ENCODE measurements at regions not wholly inside any gene's neighbourhood (a gene's known extent, or its start where the extent isn't known, plus 50 kb on each side); places are given as distances from the start of the nearest gene placed in this dataset.

GRCh38 chr6:168136622-168137021, 57.6 kb upstream of the FRMD1 start:
- no peak for TF ChIP-seq PATZ1 (CRISPR knock-in tag; IDR thresholded peaks at IDR 0.05; ENCODE audit: borderline replicate concordance)
- TF ChIP-seq OSR1 (CRISPR knock-in tag; IDR thresholded peaks at IDR 0.05), result no peak
- TF ChIP-seq GLIS3 (CRISPR knock-in tag; IDR thresholded peaks at IDR 0.05), result no peak
- TF ChIP-seq RARB (CRISPR knock-in tag; IDR thresholded peaks at IDR 0.05), result no peak
- no peak for TF ChIP-seq ZFP3 (CRISPR knock-in tag; IDR thresholded peaks at IDR 0.05)
- TF ChIP-seq ZNF70 (CRISPR knock-in tag; IDR thresholded peaks at IDR 0.05), result no peak
- no peak for TF ChIP-seq ZC3H10 (CRISPR knock-in tag; IDR thresholded peaks at IDR 0.05)
- TF ChIP-seq, protein P1, sequence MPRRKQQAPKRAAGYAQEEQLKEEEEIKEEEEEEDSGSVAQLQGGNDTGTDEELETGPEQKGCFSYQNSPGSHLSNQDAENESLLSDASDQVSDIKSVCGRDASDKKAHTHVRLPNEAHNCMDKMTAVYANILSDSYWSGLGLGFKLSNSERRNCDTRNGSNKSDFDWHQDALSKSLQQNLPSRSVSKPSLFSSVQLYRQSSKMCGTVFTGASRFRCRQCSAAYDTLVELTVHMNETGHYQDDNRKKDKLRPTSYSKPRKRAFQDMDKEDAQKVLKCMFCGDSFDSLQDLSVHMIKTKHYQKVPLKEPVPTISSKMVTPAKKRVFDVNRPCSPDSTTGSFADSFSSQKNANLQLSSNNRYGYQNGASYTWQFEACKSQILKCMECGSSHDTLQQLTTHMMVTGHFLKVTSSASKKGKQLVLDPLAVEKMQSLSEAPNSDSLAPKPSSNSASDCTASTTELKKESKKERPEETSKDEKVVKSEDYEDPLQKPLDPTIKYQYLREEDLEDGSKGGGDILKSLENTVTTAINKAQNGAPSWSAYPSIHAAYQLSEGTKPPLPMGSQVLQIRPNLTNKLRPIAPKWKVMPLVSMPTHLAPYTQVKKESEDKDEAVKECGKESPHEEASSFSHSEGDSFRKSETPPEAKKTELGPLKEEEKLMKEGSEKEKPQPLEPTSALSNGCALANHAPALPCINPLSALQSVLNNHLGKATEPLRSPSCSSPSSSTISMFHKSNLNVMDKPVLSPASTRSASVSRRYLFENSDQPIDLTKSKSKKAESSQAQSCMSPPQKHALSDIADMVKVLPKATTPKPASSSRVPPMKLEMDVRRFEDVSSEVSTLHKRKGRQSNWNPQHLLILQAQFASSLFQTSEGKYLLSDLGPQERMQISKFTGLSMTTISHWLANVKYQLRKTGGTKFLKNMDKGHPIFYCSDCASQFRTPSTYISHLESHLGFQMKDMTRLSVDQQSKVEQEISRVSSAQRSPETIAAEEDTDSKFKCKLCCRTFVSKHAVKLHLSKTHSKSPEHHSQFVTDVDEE (CRISPR knock-in tag; IDR thresholded peaks at IDR 0.05), result no peak
- no peak for TF ChIP-seq TCF4 (CRISPR knock-in tag; IDR thresholded peaks at IDR 0.05; ENCODE audit: borderline replicate concordance)
- no peak for TF ChIP-seq ZNF8 (CRISPR knock-in tag; IDR thresholded peaks at IDR 0.05)
- TF ChIP-seq BACH2 (CRISPR knock-in tag; IDR thresholded peaks at IDR 0.05; ENCODE audit: borderline replicate concordance), result no peak
- no peak for TF ChIP-seq CSDC2 (CRISPR knock-in tag; IDR thresholded peaks at IDR 0.05)
- TF ChIP-seq POU6F1 (CRISPR knock-in tag; IDR thresholded peaks at IDR 0.05; ENCODE audit: borderline replicate concordance, low read depth), result no peak
- TF ChIP-seq PPARA (CRISPR knock-in tag; IDR thresholded peaks at IDR 0.05; ENCODE audit: borderline replicate concordance), result no peak
- no peak for TF ChIP-seq ISL1 (CRISPR knock-in tag; IDR thresholded peaks at IDR 0.05)
- TF ChIP-seq SNAI2 (CRISPR knock-in tag; IDR thresholded peaks at IDR 0.05), result no peak
- ATAC-seq, result no peak

GRCh38 chr6:168136001-168136400, 57.0 kb upstream of the FRMD1 start:
- no peak for TF ChIP-seq ARNTL (CRISPR knock-in tag; IDR thresholded peaks at IDR 0.05; ENCODE audit: borderline replicate concordance, low read depth)
- no peak for TF ChIP-seq TOX (CRISPR knock-in tag; IDR thresholded peaks at IDR 0.05; ENCODE audit: borderline replicate concordance)
- TF ChIP-seq ZNF8 (CRISPR knock-in tag; IDR thresholded peaks at IDR 0.05), result no peak
- TF ChIP-seq OSR1 (CRISPR knock-in tag; IDR thresholded peaks at IDR 0.05), result no peak
- TF ChIP-seq ZNF565 (CRISPR knock-in tag; conservative IDR thresholded peaks at IDR 0.05; ENCODE audit: low read depth), result no peak
- TF ChIP-seq TCF4 (CRISPR knock-in tag; IDR thresholded peaks at IDR 0.05; ENCODE audit: borderline replicate concordance), result no peak
- TF ChIP-seq ZNF70 (CRISPR knock-in tag; IDR thresholded peaks at IDR 0.05), result no peak
- no peak for TF ChIP-seq RARB (CRISPR knock-in tag; IDR thresholded peaks at IDR 0.05)
- TF ChIP-seq BACH2 (CRISPR knock-in tag; IDR thresholded peaks at IDR 0.05; ENCODE audit: borderline replicate concordance), result no peak
- TF ChIP-seq, protein P1 (CRISPR knock-in tag; IDR thresholded peaks at IDR 0.05), result no peak
- TF ChIP-seq, protein P2, sequence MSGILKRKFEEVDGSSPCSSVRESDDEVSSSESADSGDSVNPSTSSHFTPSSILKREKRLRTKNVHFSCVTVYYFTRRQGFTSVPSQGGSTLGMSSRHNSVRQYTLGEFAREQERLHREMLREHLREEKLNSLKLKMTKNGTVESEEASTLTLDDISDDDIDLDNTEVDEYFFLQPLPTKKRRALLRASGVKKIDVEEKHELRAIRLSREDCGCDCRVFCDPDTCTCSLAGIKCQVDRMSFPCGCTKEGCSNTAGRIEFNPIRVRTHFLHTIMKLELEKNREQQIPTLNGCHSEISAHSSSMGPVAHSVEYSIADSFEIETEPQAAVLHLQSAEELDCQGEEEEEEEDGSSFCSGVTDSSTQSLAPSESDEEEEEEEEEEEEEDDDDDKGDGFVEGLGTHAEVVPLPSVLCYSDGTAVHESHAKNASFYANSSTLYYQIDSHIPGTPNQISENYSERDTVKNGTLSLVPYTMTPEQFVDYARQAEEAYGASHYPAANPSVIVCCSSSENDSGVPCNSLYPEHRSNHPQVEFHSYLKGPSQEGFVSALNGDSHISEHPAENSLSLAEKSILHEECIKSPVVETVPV (CRISPR knock-in tag; IDR thresholded peaks at IDR 0.05), result no peak
- TF ChIP-seq PATZ1 (CRISPR knock-in tag; IDR thresholded peaks at IDR 0.05; ENCODE audit: borderline replicate concordance), result no peak
- no peak for TF ChIP-seq SNAI2 (CRISPR knock-in tag; IDR thresholded peaks at IDR 0.05)
- no peak for TF ChIP-seq GLIS3 (CRISPR knock-in tag; IDR thresholded peaks at IDR 0.05)
- no peak for TF ChIP-seq CSDC2 (CRISPR knock-in tag; IDR thresholded peaks at IDR 0.05)
- TF ChIP-seq ZC3H10 (CRISPR knock-in tag; IDR thresholded peaks at IDR 0.05), result no peak
- TF ChIP-seq ESRRG (CRISPR knock-in tag; IDR thresholded peaks at IDR 0.05), result no peak
- no peak for TF ChIP-seq PPARA (CRISPR knock-in tag; IDR thresholded peaks at IDR 0.05; ENCODE audit: borderline replicate concordance)
- TF ChIP-seq, protein P3, sequence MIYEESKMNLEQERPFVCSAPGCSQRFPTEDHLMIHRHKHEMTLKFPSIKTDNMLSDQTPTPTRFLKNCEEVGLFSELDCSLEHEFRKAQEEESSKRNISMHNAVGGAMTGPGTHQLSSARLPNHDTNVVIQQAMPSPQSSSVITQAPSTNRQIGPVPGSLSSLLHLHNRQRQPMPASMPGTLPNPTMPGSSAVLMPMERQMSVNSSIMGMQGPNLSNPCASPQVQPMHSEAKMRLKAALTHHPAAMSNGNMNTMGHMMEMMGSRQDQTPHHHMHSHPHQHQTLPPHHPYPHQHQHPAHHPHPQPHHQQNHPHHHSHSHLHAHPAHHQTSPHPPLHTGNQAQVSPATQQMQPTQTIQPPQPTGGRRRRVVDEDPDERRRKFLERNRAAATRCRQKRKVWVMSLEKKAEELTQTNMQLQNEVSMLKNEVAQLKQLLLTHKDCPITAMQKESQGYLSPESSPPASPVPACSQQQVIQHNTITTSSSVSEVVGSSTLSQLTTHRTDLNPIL (CRISPR knock-in tag; IDR thresholded peaks at IDR 0.05; ENCODE audit: low read depth), result no peak
- no peak for TF ChIP-seq ZFP3 (CRISPR knock-in tag; IDR thresholded peaks at IDR 0.05)
- ATAC-seq, result no peak

All from SK-N-SH treated with all-trans-retinoic acid at 6 μM for 48 hours (cell line).